GM21723 (cell line): ENCODE measurements at regions not wholly inside any gene's neighbourhood (a gene's known extent, or its start where the extent isn't known, plus 50 kb on each side); places are given as distances from the start of the nearest gene placed in this dataset.

Experiments used
- ATAC-seq: cut with Tn5 transposase; IDR thresholded peaks from one replicate; pipeline ENCODE4 v1.9.1; 2021; ENCODE audit warnings: mild to moderate bottlenecking, moderate library complexity; ENCODE audit not compliant: unreplicated experiment

- ATAC-seq: no peak
Measured at GRCh38 chr18:70380915-70381896, 92.4 kb downstream of the SOCS6 start.
